ENCODE measurements at regions not wholly inside any gene's neighbourhood (a gene's known extent, or its start where the extent isn't known, plus 50 kb on each side); places are given as distances from the start of the nearest gene placed in this dataset.
"Not testable (repeated sequence)": the region's sequence is repeated elsewhere in the genome, so short reads cannot be mapped to it uniquely, and the experiment has no call there.

DNA sequence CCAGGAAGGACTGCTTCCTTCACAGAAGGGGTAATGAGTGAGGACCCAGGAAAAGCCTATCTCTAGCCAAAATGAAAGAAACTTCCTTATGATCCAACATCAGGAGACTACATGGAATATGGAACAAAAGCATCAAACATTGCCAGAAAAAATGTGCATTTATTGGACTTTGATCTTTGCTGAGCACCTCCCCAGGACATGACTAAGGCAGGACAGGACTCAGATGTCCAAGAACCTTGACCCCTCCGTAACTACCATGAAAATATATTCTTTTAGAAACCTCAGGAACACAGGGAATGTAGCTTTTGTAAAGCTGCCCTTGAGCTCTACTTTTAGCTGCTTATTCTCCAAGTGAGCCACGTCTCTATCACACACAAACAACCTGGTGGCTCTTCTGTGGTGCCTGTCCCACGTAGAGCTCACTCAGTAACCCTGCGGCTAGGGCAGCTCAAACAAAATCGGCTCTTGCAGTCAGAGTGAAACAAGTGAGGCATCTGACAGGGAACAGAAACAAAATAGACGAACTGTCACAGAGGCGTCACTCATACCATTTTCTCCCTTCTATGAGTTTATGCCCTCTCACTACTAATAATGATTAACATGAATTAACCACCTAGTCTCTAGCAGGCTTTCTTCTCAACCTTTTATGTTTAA is 471.5 kb upstream of the API5 start:
- ATAC-seq (ENCODE audit: low FRiP score) (no peak), DNase-seq (ENCODE audit: low spot score) (no peak)
- TF ChIP-seq CTCF (IDR thresholded peaks at IDR 0.05) = no peak

DNA sequence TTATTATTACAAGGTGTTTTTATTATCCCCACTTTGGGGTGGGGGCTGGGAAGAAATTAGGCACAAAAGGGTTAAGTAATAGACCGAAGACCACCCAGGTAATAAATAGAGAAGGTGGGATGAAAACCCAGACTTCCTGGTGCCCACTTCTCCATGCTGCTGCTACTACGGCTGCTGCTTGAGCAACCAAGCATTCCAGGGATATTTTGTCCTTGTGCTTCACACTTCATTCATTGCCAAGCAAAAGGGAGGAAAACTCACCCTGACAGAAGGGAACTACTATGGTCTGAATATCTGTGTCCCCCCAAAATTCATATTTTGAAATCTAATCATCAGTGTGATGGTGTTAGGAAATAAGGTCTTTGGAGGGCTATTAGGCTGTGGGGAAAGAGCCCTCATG is 470.9 kb upstream of the API5 start:
- ATAC-seq (ENCODE audit: low FRiP score) (no peak), DNase-seq (ENCODE audit: low spot score) (no peak)
- no peak for TF ChIP-seq CTCF (IDR thresholded peaks at IDR 0.05)

GRCh38 chr11:42841556-42841955 is 470.2 kb upstream of the API5 start:
- ATAC-seq (ENCODE audit: low FRiP score) = no peak
- TF ChIP-seq CTCF (IDR thresholded peaks at IDR 0.05) = no peak
- no peak for DNase-seq (ENCODE audit: low spot score)

DNA sequence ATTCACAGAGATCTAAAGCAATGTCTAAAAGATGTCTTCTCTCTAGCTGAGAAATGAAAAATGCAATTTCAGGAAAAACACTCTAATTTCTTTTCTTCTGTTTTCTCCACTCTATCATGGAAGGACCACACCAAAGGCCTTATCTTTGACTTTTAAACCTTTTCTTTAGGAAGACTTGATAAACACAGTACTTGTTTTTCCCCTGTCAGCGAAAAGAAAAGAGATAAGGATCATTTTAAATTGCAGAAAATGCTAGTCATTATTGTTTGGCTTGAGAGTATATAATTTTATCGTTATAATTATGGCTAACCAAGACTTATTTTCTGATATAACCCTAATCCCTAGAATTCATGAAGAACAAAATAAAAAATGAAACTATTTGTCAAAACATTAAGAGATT is 462.4 kb upstream of the API5 start:
- no peak for TF ChIP-seq CTCF (IDR thresholded peaks at IDR 0.05)
- DNase-seq (ENCODE audit: low spot score) (no peak), ATAC-seq (ENCODE audit: low FRiP score) (no peak)

GRCh38 chr11:42857344-42857743 is 454.5 kb upstream of the API5 start:
- TF ChIP-seq CTCF (IDR thresholded peaks at IDR 0.05) = no peak
- ATAC-seq (ENCODE audit: low FRiP score) = no peak
- DNase-seq (ENCODE audit: low spot score) = no peak

DNA sequence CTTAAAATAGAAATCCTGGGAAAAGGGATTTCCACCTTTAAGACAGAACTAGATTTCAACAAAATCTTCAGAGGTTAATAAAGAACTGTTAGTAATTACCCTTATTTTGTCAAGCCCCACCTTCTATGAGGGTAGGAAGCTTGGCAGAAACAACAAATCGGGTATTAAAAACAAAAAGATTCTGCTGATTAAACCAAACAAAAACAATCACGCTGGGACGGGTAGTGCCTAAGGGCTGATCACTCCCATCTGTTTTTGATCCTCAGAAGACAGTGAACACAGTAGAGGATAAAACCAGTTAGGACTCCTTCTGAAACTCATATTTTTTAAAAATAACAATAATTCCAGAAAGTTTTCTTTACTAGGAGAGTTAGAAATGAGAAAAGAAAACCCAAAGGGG is 441.3 kb upstream of the API5 start:
- ATAC-seq (ENCODE audit: low FRiP score) = no peak
- DNase-seq (ENCODE audit: low spot score) = no peak
- TF ChIP-seq CTCF (IDR thresholded peaks at IDR 0.05) = no peak

GRCh38 chr11:42873800-42874405 is 437.9 kb upstream of the API5 start:
- not testable (repeated sequence) for DNase-seq (ENCODE audit: low spot score); ATAC-seq (ENCODE audit: low FRiP score)

- DNase-seq (ENCODE audit: low spot score); ATAC-seq (ENCODE audit: low FRiP score): not testable (repeated sequence)
Measured at GRCh38 chr11:42881335-42881734, 430.5 kb upstream of the API5 start.

All from omental fat pad (tissue), 3 donors.